Caco-2 (cell line): ENCODE measurements at regions not wholly inside any gene's neighbourhood (a gene's known extent, or its start where the extent isn't known, plus 50 kb on each side); places are given as distances from the start of the nearest gene placed in this dataset.
"Not testable (repeated sequence)": the region's sequence is repeated elsewhere in the genome, so short reads cannot be mapped to it uniquely, and the experiment has no call there.

ENCODE experiments used
- BruUV-seq: library from RNA; stranded (reverse); fragments of 400-500 nt; replicated peaks from 2 replicates; lab custom pipeline; 2021; lab: Mats Ljungman, UMichigan
- CTCF ChIA-PET: fragments of 300-600 bp; sonication (Branson Sonifier 250); formaldehyde crosslinking; loops from one replicate; lab custom pipeline; 2022; ENCODE audit warnings: antibody characterized with exemption; lab: Charles Lee
- POLR2A ChIA-PET: fragments of 300-600 bp; sonication (Branson Sonifier 250); formaldehyde crosslinking; loops from one replicate; lab custom pipeline; 2022; ENCODE audit warnings: antibody characterized with exemption; lab: Charles Lee
- DNase-seq, 2 experiments: peaks; one replicate each; pipeline versions ENCODE4 v3.0.0 to v3.0.0-alpha.2; 2020 to 2022
- H3K27me3 ChIP-seq: replicated peaks from 2 replicates; pipeline ENCODE4 v1.6.0; 2011; ENCODE audit warnings: low read length; ENCODE audit not compliant: control insufficient read depth, insufficient read depth
- H3K36me3 ChIP-seq: 2 replicates; pipeline ENCODE4 v1.5.1; 2011; ENCODE audit warnings: low read length; ENCODE audit not compliant: control insufficient read depth, insufficient read depth
- H3K4me1 ChIP-seq: fragments of 250-450 bp; sonication (Bioruptor Pico); 2 replicates; pipeline ENCODE4 v1.5.1; 2020; ENCODE audit warnings: mild to moderate bottlenecking
- H3K4me3 ChIP-seq: 2 replicates; pipeline ENCODE4 v1.5.1; 2011; ENCODE audit warnings: low read depth, mild to moderate bottlenecking, control low read depth, low read length
- H3K9me3 ChIP-seq: fragments of 250-450 bp; sonication (Bioruptor Pico); 2 replicates; pipeline ENCODE4 v1.5.1; 2020; ENCODE audit warnings: mild to moderate bottlenecking, moderate library complexity
- H3K27ac Mint-ChIP-seq: one replicate; pipeline ENCODE4 v1.8.0; 2022; ENCODE audit warnings: mixed read lengths; ENCODE audit not compliant: unreplicated experiment
- H3K27me3 Mint-ChIP-seq: one replicate; pipeline ENCODE4 v1.8.0; 2022; ENCODE audit warnings: mixed read lengths; ENCODE audit not compliant: insufficient read depth, unreplicated experiment
- H3K36me3 Mint-ChIP-seq: one replicate; pipeline ENCODE4 v1.8.0; 2022; ENCODE audit warnings: mild to moderate bottlenecking, mixed read lengths; ENCODE audit not compliant: insufficient read depth, unreplicated experiment
- H3K4me1 Mint-ChIP-seq: one replicate; pipeline ENCODE4 v1.8.0; 2022; ENCODE audit warnings: low read depth, mixed read lengths; ENCODE audit not compliant: unreplicated experiment
- H3K4me3 Mint-ChIP-seq: one replicate; pipeline ENCODE4 v1.8.0; 2022; ENCODE audit warnings: mild to moderate bottlenecking, moderate library complexity, mixed read lengths; ENCODE audit not compliant: unreplicated experiment
- H3K9me3 Mint-ChIP-seq: one replicate; pipeline ENCODE4 v1.8.0; 2022; ENCODE audit warnings: mixed read lengths; ENCODE audit not compliant: unreplicated experiment
- CTCF ChIP-seq, 2 experiments: fragments of 200-600 bp in 1 of 2; IDR thresholded peaks; 1 replicate in 1 of 2; 2 replicates in 1 of 2; pipeline versions ENCODE4 v1.5.1 to v1.8.0; 2011 to 2022; ENCODE audit warnings: antibody characterized with exemption in 1 of 2, control low read depth in 1 of 2, inconsistent platforms in 1 of 2, low read depth in 1 of 2, low read length in 1 of 2, mild to moderate bottlenecking in 1 of 2, moderate library complexity in 1 of 2; ENCODE audit not compliant: insufficient read depth in 1 of 2, severe bottlenecking in 1 of 2, unreplicated experiment in 1 of 2
- intact Hi-C: fragments of 100-400 bp; cut with micrococcal nuclease; formaldehyde crosslinking; loops from one replicate; pipeline ENCODE4 v1.10.0; 2022; ENCODE audit not compliant: unreplicated experiment

- no peaks in the 10 kb centered on the region for H3K27me3 Mint-ChIP-seq
- no peak overlapping the region for H3K27ac Mint-ChIP-seq
- DNase-seq, result no peak
- peaks cover 12% of the 10 kb centered on the region for H3K9me3 Mint-ChIP-seq
- no peaks in the 10 kb centered on the region for H3K36me3 Mint-ChIP-seq
- POLR2A ChIA-PET, result no interaction called here
- intact Hi-C loops, result no loop called here
- CTCF ChIA-PET, result no interaction called here
- BruUV-seq, result no TSS peak
- H3K4me3 Mint-ChIP-seq, result no peak overlapping the region
- Histone ChIP-seq H3K4me1 (no peaks in the 10 kb centered on the region), H3K4me3 (no peak overlapping the region), H3K9me3 (no peaks in the 10 kb centered on the region), H3K27me3 (no peaks in the 10 kb centered on the region), H3K36me3 (no peaks in the 10 kb centered on the region)
- TF ChIP-seq CTCF (IDR thresholded peaks at IDR 0.05; ENCODE audit: insufficient read depth in 1 of 2, low read depth in 1 of 2, low read length in 1 of 2, severe bottlenecking in 1 of 2, unreplicated experiment in 1 of 2), result no peak
- no peaks in the 10 kb centered on the region for H3K4me1 Mint-ChIP-seq
Measured at GRCh38 chr6:105519954-105520353, 117.1 kb upstream of the PREP start.

GRCh38 chr6:105518993-105519392 lies 116.1 kb upstream of the PREP start:
- BruUV-seq, H3K4me1 Mint-ChIP-seq, H3K4me3 ChIP-seq, intact Hi-C loops, H3K4me1 ChIP-seq, CTCF ChIA-PET, H3K4me3 Mint-ChIP-seq, DNase-seq, H3K27me3 ChIP-seq, POLR2A ChIA-PET, H3K9me3 ChIP-seq, H3K36me3 ChIP-seq, H3K36me3 Mint-ChIP-seq, H3K27ac Mint-ChIP-seq, H3K27me3 Mint-ChIP-seq: not testable (repeated sequence)
- H3K9me3 Mint-ChIP-seq, result peaks cover 12% of the 10 kb centered on the region

GRCh38 chr6:105515054-105515453 lies 112.2 kb upstream of the PREP start:
- Histone ChIP-seq H3K9me3 (no peaks in the 10 kb centered on the region), H3K4me3 (no peak overlapping the region), H3K4me1 (no peaks in the 10 kb centered on the region), H3K36me3 (no peaks in the 10 kb centered on the region), H3K27me3 (no peaks in the 10 kb centered on the region)
- Mint-ChIP-seq H3K36me3 (no peaks in the 10 kb centered on the region), H3K4me3 (no peak overlapping the region), H3K27me3 (no peaks in the 10 kb centered on the region), H3K9me3 (peaks cover 12% of the 10 kb centered on the region), H3K27ac (no peak overlapping the region), H3K4me1 (peaks cover 2% of the 10 kb centered on the region)
- ChIA-PET CTCF (no interaction called here), POLR2A (no interaction called here)
- intact Hi-C loops, result no loop called here
- BruUV-seq, result no TSS peak
- no peak for TF ChIP-seq CTCF (IDR thresholded peaks at IDR 0.05; ENCODE audit: insufficient read depth in 1 of 2, low read depth in 1 of 2, low read length in 1 of 2, severe bottlenecking in 1 of 2, unreplicated experiment in 1 of 2)
- no peak for DNase-seq

GRCh38 chr6:105514306-105514705 lies 111.4 kb upstream of the PREP start:
- no TSS peak for BruUV-seq

More at GRCh38 chr6:105514306-105514705, 111.4 kb upstream of the PREP start:
- H3K9me3 ChIP-seq, result no peaks in the 10 kb centered on the region
- intact Hi-C loops, result no loop called here
- H3K4me3 Mint-ChIP-seq, result no peak overlapping the region
- no peaks in the 10 kb centered on the region for H3K36me3 Mint-ChIP-seq
- peaks cover 12% of the 10 kb centered on the region for H3K9me3 Mint-ChIP-seq
- H3K27ac Mint-ChIP-seq, result no peak overlapping the region
- no peak for DNase-seq
- H3K4me1 Mint-ChIP-seq, result peaks cover 6% of the 10 kb centered on the region
- no peak overlapping the region for H3K4me3 ChIP-seq
- H3K36me3 ChIP-seq, result no peaks in the 10 kb centered on the region
- no peaks in the 10 kb centered on the region for H3K27me3 ChIP-seq
- no peaks in the 10 kb centered on the region for H3K4me1 ChIP-seq
- ChIA-PET CTCF (no interaction called here), POLR2A (no interaction called here)
- no peaks in the 10 kb centered on the region for H3K27me3 Mint-ChIP-seq
- no peak for TF ChIP-seq CTCF (IDR thresholded peaks at IDR 0.05; ENCODE audit: insufficient read depth in 1 of 2, low read depth in 1 of 2, low read length in 1 of 2, severe bottlenecking in 1 of 2, unreplicated experiment in 1 of 2)
